ENCODE measurements at regions not wholly inside any gene's neighbourhood (a gene's known extent, or its start where the extent isn't known, plus 50 kb on each side); places are given as distances from the start of the nearest gene placed in this dataset.
A peak's percentile ranks its signal among the peaks of the same experiment; 100 is the strongest.

- ChIA-PET CTCF (no interaction called here), POLR2A (no interaction called here)
- TF ChIP-seq FOXA1 (IDR thresholded peaks at IDR 0.05) (no peak), FOXK2 (IDR thresholded peaks at IDR 0.05) (no peak), L3MBTL2 (conservative IDR thresholded peaks at IDR 0.05) (no peak), NFRKB (IDR thresholded peaks at IDR 0.05) (no peak), ARNT (IDR thresholded peaks at IDR 0.05) (no peak)
- TF ChIP-seq, protein P1, sequence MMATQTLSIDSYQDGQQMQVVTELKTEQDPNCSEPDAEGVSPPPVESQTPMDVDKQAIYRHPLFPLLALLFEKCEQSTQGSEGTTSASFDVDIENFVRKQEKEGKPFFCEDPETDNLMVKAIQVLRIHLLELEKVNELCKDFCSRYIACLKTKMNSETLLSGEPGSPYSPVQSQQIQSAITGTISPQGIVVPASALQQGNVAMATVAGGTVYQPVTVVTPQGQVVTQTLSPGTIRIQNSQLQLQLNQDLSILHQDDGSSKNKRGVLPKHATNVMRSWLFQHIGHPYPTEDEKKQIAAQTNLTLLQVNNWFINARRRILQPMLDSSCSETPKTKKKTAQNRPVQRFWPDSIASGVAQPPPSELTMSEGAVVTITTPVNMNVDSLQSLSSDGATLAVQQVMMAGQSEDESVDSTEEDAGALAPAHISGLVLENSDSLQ (IDR thresholded peaks at IDR 0.05) = no peak
- no peak for DNase-seq (ENCODE audit: extremely low spot score)
Measured at GRCh38 chr12:75571204-75571603, 59.8 kb upstream of the KRR1 start.

- DNase-seq (ENCODE audit: extremely low spot score) = no peak
- ChIA-PET POLR2A (no interaction called here), CTCF (no interaction called here)
- TF ChIP-seq ZNF384 (IDR thresholded peaks at IDR 0.05) (no peak), HDGF (IDR thresholded peaks at IDR 0.05; ENCODE audit: borderline replicate concordance) (no peak), FOXM1 (IDR thresholded peaks at IDR 0.05; ENCODE audit: borderline replicate concordance) (no peak), TARDBP (IDR thresholded peaks at IDR 0.05) (no peak), ARNT (IDR thresholded peaks at IDR 0.05) (no peak), CTBP1 (IDR thresholded peaks at IDR 0.05; ENCODE audit: borderline replicate concordance) (no peak), FOXK2 (IDR thresholded peaks at IDR 0.05) (no peak), SP1 (IDR thresholded peaks at IDR 0.05) (no peak), NFRKB (IDR thresholded peaks at IDR 0.05) (no peak)
- TF ChIP-seq, protein P1 (IDR thresholded peaks at IDR 0.05) = no peak
Measured at GRCh38 chr12:75568801-75569200, 57.4 kb upstream of the KRR1 start.

DNA sequence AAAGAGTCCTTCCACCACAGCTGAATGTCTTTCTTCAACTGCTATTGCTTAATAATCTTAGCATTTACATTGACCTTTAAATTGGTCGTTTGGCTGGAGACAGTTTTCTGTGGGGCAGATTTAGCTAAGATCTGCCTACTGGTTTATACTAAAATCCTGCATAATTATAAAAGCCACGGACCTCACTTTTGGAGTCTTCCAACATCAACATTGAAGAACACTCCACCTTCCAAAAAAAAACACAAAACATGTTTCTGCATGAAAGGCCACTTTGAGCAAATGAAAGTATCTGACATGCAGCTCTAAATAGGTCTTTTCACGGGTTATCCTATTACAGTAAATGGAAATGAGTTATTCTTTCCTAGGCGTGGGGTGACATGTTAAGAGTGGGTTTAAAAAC lies 57.0 kb upstream of the KRR1 start:
- ChIA-PET POLR2A (no interaction called here), CTCF (no interaction called here)
- TF ChIP-seq FOXK2 (IDR thresholded peaks at IDR 0.05) (no peak), TARDBP (IDR thresholded peaks at IDR 0.05) (no peak), L3MBTL2 (conservative IDR thresholded peaks at IDR 0.05) (no peak)
- DNase-seq (ENCODE audit: extremely low spot score) = no peak

DNA sequence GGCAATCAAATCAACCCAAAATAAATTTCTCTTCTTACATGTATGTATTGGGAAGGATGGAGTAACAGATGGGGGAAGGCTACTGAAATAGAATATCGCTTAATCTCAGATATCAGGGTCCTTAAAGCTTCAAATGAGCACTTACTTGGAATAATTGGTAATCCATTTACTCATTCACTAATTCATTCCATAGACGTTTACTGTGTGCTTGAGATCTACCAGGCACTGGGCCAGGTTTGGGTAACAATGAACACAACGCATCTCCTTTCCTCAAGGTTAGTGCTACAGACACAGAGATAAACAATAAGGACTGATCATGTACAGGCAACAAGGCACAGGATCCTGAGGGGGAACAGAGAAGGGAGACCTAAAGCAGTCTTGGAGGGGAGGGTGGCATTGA lies 54.4 kb upstream of the KRR1 start:
- CTCF ChIA-PET = no interaction called here
- TF ChIP-seq NFRKB (IDR thresholded peaks at IDR 0.05) (no peak), FOXM1 (IDR thresholded peaks at IDR 0.05; ENCODE audit: borderline replicate concordance) (no peak), CTBP1 (IDR thresholded peaks at IDR 0.05; ENCODE audit: borderline replicate concordance) (no peak), HDGF (IDR thresholded peaks at IDR 0.05; ENCODE audit: borderline replicate concordance) (no peak), L3MBTL2 (conservative IDR thresholded peaks at IDR 0.05) (no peak), FOXA1 (IDR thresholded peaks at IDR 0.05) (no peak), SP1 (IDR thresholded peaks at IDR 0.05) (no peak), ELF4 (IDR thresholded peaks at IDR 0.05) (no peak), BHLHE40 (IDR thresholded peaks at IDR 0.05; ENCODE audit: borderline replicate concordance) (no peak), FOXK2 (IDR thresholded peaks at IDR 0.05) (no peak), ARNT (IDR thresholded peaks at IDR 0.05) (no peak), LEF1 (IDR thresholded peaks at IDR 0.05; ENCODE audit: borderline replicate concordance) (no peak), TARDBP (IDR thresholded peaks at IDR 0.05) (no peak), ZNF384 (IDR thresholded peaks at IDR 0.05) (no peak)
- TF ChIP-seq, protein P1 (IDR thresholded peaks at IDR 0.05) = no peak
- DNase-seq (ENCODE audit: extremely low spot score) = no peak
- POLR2A ChIA-PET = no interaction called here

- no peak for TF ChIP-seq FOXM1 (IDR thresholded peaks at IDR 0.05; ENCODE audit: borderline replicate concordance)
- no peak for TF ChIP-seq CTBP1 (IDR thresholded peaks at IDR 0.05; ENCODE audit: borderline replicate concordance)
- POLR2A ChIA-PET = no interaction called here
- CTCF ChIA-PET = no interaction called here
- DNase-seq (ENCODE audit: extremely low spot score) = no peak
Measured at GRCh38 chr12:75564852-75565251, 53.4 kb upstream of the KRR1 start.

GRCh38 chr12:75564398-75564797 lies 53.0 kb upstream of the KRR1 start:
- ChIA-PET CTCF (no interaction called here), POLR2A (no interaction called here)
- no peak for DNase-seq (ENCODE audit: extremely low spot score)
- no peak for TF ChIP-seq SUZ12 (IDR thresholded peaks at IDR 0.05)
- TF ChIP-seq ELF4 (IDR thresholded peaks at IDR 0.05) = no peak
- TF ChIP-seq, protein P1 (IDR thresholded peaks at IDR 0.05) = no peak
- no peak for TF ChIP-seq SP1 (IDR thresholded peaks at IDR 0.05)
- TF ChIP-seq BHLHE40 (IDR thresholded peaks at IDR 0.05; ENCODE audit: borderline replicate concordance) = no peak
- TF ChIP-seq ARNT (IDR thresholded peaks at IDR 0.05) = no peak
- no peak for TF ChIP-seq HDGF (IDR thresholded peaks at IDR 0.05; ENCODE audit: borderline replicate concordance)
- TF ChIP-seq TARDBP (IDR thresholded peaks at IDR 0.05) = no peak
- no peak for TF ChIP-seq FOXM1 (IDR thresholded peaks at IDR 0.05; ENCODE audit: borderline replicate concordance)
- TF ChIP-seq CTBP1 (IDR thresholded peaks at IDR 0.05; ENCODE audit: borderline replicate concordance) = no peak
- TF ChIP-seq FOXK2 (IDR thresholded peaks at IDR 0.05) = no peak
- no peak for TF ChIP-seq L3MBTL2 (conservative IDR thresholded peaks at IDR 0.05)
- TF ChIP-seq FOXA1 (IDR thresholded peaks at IDR 0.05) = no peak
- no peak for TF ChIP-seq ZNF384 (IDR thresholded peaks at IDR 0.05)
- TF ChIP-seq NFRKB (IDR thresholded peaks at IDR 0.05) = no peak

- DNase-seq (ENCODE audit: extremely low spot score) = no peak
- ChIA-PET POLR2A (no interaction called here), CTCF (no interaction called here)
- no peak for TF ChIP-seq HDGF (IDR thresholded peaks at IDR 0.05; ENCODE audit: borderline replicate concordance)
- TF ChIP-seq, protein P1 (IDR thresholded peaks at IDR 0.05) = peak; percentile 79; the same call in 1 of the 2 replicates
- TF ChIP-seq FOXM1 (IDR thresholded peaks at IDR 0.05; ENCODE audit: borderline replicate concordance) = no peak
Measured at GRCh38 chr12:75563351-75563750, 51.9 kb upstream of the KRR1 start.
